GM12878 (cell line): ENCODE measurements at regions not wholly inside any gene's neighbourhood (a gene's known extent, or its start where the extent isn't known, plus 50 kb on each side); places are given as distances from the start of the nearest gene placed in this dataset.

Experiments
- ATAC-seq: fragments of 200-7000 bp; cut with Tn5 transposase; 3 replicates; pipeline ENCODE4 v1.9.1; 2020; ENCODE audit warnings: mild to moderate bottlenecking, moderate library complexity
- BruUV-seq: library from RNA; stranded (reverse); fragments of 400-500 nt; replicated peaks from 2 replicates; lab custom pipeline; 2021; lab: Mats Ljungman, UMichigan
- CTCF ChIA-PET: fragments of 300-600 bp; sonication (Branson Sonifier 250); formaldehyde crosslinking; extraction: SDS; loops from one replicate; lab custom pipeline; 2021; ENCODE audit warnings: inconsistent platforms; lab: Yijun Ruan, JAX
- POLR2A ChIA-PET: fragments of 350-600 bp; formaldehyde crosslinking; extraction: SDS; loops from one replicate; lab custom pipeline; 2021; ENCODE audit warnings: inconsistent platforms; lab: Charles Lee
- RAD21 ChIA-PET: fragments of 300-600 bp; sonication (Branson Sonifier 250); formaldehyde crosslinking; loops from one replicate; lab custom pipeline; 2023; ENCODE audit warnings: antibody characterized with exemption; ENCODE audit not compliant: unreplicated experiment; lab: Charles Lee
- SMC1A ChIA-PET: fragments of 300-600 bp; sonication (Branson Sonifier 250); formaldehyde crosslinking; loops from one replicate; lab custom pipeline; 2023; ENCODE audit not compliant: unreplicated experiment, uncharacterized antibody; lab: Charles Lee
- DNase-seq: peaks from one replicate; pipeline ENCODE4 v3.0.0-alpha.2; 2011; ENCODE audit warnings: low read depth, low spot score
- FAIRE-seq: peaks from 3 replicates; lab custom pipeline; 2011; peaks lifted over from hg19 to GRCh38; lab: Jason Lieb, UNC
- H2AFZ ChIP-seq: 2 replicates; pipeline ENCODE4 v1.6.0; 2011; ENCODE audit warnings: low read depth, low read length, control low read depth; ENCODE audit not compliant: control insufficient read depth
- H3K27ac ChIP-seq: 2 replicates; pipeline ENCODE4 v1.5.1; 2011; ENCODE audit warnings: control low read depth; ENCODE audit not compliant: control insufficient read depth, insufficient read depth
- H3K27me3 ChIP-seq, 2 experiments: replicated peaks in 1 of 2; 2 replicates each; pipeline versions ENCODE4 v1.6.0 to v1.6.1; 2011; ENCODE audit warnings: low read length in 1 of 2; ENCODE audit not compliant: control insufficient read depth in 2 of 2, insufficient read depth in 2 of 2
- H3K36me3 ChIP-seq, 2 experiments: 2 replicates each; pipeline ENCODE4 v1.5.1; 2011; ENCODE audit warnings: low read length in 1 of 2; ENCODE audit not compliant: control insufficient read depth in 2 of 2, insufficient read depth in 2 of 2
- H3K4me1 ChIP-seq: 2 replicates; pipeline ENCODE4 v1.6.1; 2011; ENCODE audit warnings: mild to moderate bottlenecking, low read length, moderate library complexity, mixed read lengths; ENCODE audit not compliant: control insufficient read depth, insufficient read depth
- H3K4me2 ChIP-seq: 2 replicates; pipeline ENCODE4 v1.6.0; 2011; ENCODE audit warnings: control low read depth; ENCODE audit not compliant: control insufficient read depth, insufficient read depth
- H3K4me3 ChIP-seq: fragments of 200-600 bp; sonication (generic); 2 replicates; pipeline ENCODE4 v1.5.1; 2016
- H3K79me2 ChIP-seq: 2 replicates; pipeline ENCODE4 v1.6.0; 2011; ENCODE audit warnings: low read length; ENCODE audit not compliant: control insufficient read depth, insufficient read depth
- H3K9ac ChIP-seq: 2 replicates; pipeline ENCODE4 v1.8.0; 2011; ENCODE audit warnings: low read length, control low read depth, mixed read lengths; ENCODE audit not compliant: control insufficient read depth, insufficient read depth
- H3K9me3 ChIP-seq: replicated peaks from 3 replicates; pipeline ENCODE4 v1.5.1; 2011; ENCODE audit warnings: mild to moderate bottlenecking, low read length; ENCODE audit not compliant: control insufficient read depth, insufficient read depth
- H4K20me1 ChIP-seq: 2 replicates; pipeline ENCODE4 v1.6.0; 2011; ENCODE audit not compliant: control insufficient read depth, insufficient read depth
- DPF2 ChIP-seq: fragments of 450-650 bp; IDR thresholded peaks from 2 replicates; pipeline ENCODE4 v1.6.1; 2017; ENCODE audit warnings: mild to moderate bottlenecking
- IKZF1 ChIP-seq: fragments of 450-650 bp; conservative IDR thresholded peaks from 2 replicates; pipeline ENCODE4 v1.6.1; 2017; ENCODE audit warnings: antibody characterized with exemption, mild to moderate bottlenecking
- JUNB ChIP-seq: IDR thresholded peaks from 2 replicates; pipeline ENCODE4 v1.6.1; 2016; ENCODE audit warnings: antibody characterized with exemption, mild to moderate bottlenecking
- KDM1A ChIP-seq: fragments of 200-600 bp; sonication (generic); IDR thresholded peaks from 2 replicates; pipeline ENCODE4 v1.6.1; 2016; ENCODE audit warnings: borderline replicate concordance
- RFX5 ChIP-seq: IDR thresholded peaks from 2 replicates; pipeline ENCODE4 v1.6.1; 2011; ENCODE audit warnings: low read depth, low read length, improper control_type of control experiment
- RUNX3 ChIP-seq: IDR thresholded peaks from 2 replicates; pipeline ENCODE4 v1.6.1; 2012; ENCODE audit warnings: low read length, inconsistent platforms
- TCF7 ChIP-seq: IDR thresholded peaks from 2 replicates; pipeline ENCODE4 v1.6.1; 2014; ENCODE audit warnings: antibody characterized with exemption, borderline replicate concordance
- WGBS: methylation state at CpG from one replicate; pipeline ENCODE4 v1.1.6; 2016; ENCODE audit warnings: low lambda C conversion rate; ENCODE audit not compliant: insufficient replicate concordance, insufficient coverage; ENCODE audit errors: missing lambda C conversion rate; 5-methylcytosine and 5-hydroxymethylcytosine counted together
- in situ Hi-C: fragments of 300-500 bp; cut with MboI; formaldehyde crosslinking; loops from 9 replicates; pipeline ENCODE4 v1.14.3; 2018; ENCODE audit warnings: mixed read lengths
- intact Hi-C: fragments of 100-400 bp; cut with micrococcal nuclease; formaldehyde crosslinking; loops from one replicate; pipeline ENCODE4 v1.14.2; 2022; ENCODE audit not compliant: unreplicated experiment
- TF ChIP-seq, protein P1 (sequence below): fragments of 450-650 bp; IDR thresholded peaks from 2 replicates; pipeline ENCODE4 v1.6.1; 2014; ENCODE audit warnings: mild to moderate bottlenecking
- TF ChIP-seq, protein P2 (sequence below): fragments of 450-650 bp; formaldehyde crosslinking; IDR thresholded peaks from 2 replicates; pipeline ENCODE4 v1.4.0; 2020; ENCODE audit warnings: mild to moderate bottlenecking, moderate library complexity

DNA sequence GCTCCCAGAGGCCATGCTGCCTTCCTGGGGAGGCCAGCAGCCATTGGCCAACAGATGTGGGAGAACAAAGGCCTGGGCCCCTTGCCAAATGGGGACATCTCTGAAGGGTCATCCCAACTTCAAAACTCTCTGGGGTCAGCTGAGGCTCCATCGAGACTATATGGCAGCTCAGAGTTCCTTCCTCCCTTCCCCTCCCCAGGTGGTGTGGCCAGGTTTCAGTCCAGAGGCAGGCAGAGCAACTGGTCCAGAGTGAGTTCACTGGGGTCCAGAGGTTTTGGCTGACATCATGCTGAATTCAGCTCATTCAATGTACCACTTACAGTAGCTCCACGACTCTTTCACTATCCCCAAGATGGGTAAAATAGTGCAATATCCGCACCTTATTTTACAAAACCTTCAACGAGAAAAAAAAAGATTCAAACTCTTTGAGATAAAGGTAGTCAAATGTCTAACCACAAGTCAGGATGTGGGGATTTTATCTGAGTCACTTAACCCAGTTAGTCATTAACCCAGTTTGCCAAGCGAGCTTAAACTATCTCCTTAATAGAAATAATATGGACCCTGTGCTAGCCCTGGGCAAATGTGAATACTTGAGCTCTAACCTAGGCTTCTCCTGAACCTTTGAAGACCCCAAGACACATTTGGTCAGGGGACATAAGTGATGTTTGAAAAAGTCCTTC, 108.4 kb upstream of the PLEKHG1 start:
- no peak overlapping the region for H3K9ac ChIP-seq
- TF ChIP-seq, protein P1, sequence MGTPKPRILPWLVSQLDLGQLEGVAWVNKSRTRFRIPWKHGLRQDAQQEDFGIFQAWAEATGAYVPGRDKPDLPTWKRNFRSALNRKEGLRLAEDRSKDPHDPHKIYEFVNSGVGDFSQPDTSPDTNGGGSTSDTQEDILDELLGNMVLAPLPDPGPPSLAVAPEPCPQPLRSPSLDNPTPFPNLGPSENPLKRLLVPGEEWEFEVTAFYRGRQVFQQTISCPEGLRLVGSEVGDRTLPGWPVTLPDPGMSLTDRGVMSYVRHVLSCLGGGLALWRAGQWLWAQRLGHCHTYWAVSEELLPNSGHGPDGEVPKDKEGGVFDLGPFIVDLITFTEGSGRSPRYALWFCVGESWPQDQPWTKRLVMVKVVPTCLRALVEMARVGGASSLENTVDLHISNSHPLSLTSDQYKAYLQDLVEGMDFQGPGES: no peak
- TF ChIP-seq JUNB (0 out of 2 replicates have a peak, but pooled peaks have one; percentile 10), KDM1A (no peak), IKZF1 (peak; percentile 25; the same call in 1 of the 2 replicates), RFX5 (no peak), DPF2 (0 out of 2 replicates have a peak, but pooled peaks have one; percentile 12), TCF7 (no peak), RUNX3 (peak; percentile 39; the same call in 1 of the 2 replicates)
- TF ChIP-seq, protein P2, sequence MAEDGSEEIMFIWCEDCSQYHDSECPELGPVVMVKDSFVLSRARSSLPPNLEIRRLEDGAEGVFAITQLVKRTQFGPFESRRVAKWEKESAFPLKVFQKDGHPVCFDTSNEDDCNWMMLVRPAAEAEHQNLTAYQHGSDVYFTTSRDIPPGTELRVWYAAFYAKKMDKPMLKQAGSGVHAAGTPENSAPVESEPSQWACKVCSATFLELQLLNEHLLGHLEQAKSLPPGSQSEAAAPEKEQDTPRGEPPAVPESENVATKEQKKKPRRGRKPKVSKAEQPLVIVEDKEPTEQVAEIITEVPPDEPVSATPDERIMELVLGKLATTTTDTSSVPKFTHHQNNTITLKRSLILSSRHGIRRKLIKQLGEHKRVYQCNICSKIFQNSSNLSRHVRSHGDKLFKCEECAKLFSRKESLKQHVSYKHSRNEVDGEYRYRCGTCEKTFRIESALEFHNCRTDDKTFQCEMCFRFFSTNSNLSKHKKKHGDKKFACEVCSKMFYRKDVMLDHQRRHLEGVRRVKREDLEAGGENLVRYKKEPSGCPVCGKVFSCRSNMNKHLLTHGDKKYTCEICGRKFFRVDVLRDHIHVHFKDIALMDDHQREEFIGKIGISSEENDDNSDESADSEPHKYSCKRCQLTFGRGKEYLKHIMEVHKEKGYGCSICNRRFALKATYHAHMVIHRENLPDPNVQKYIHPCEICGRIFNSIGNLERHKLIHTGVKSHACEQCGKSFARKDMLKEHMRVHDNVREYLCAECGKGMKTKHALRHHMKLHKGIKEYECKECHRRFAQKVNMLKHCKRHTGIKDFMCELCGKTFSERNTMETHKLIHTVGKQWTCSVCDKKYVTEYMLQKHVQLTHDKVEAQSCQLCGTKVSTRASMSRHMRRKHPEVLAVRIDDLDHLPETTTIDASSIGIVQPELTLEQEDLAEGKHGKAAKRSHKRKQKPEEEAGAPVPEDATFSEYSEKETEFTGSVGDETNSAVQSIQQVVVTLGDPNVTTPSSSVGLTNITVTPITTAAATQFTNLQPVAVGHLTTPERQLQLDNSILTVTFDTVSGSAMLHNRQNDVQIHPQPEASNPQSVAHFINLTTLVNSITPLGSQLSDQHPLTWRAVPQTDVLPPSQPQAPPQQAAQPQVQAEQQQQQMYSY: no peak
- WGBS: 5% methylated on average over 5 of the region's 5 CpGs
- ChIA-PET CTCF (interaction anchor here (0.6 to 1.7 kb wide), 4 partner anchors 12 to 250 kb away, joined by 3 to 6 read pairs (median 3); no protein-coding TSS in a partner anchor), POLR2A (no interaction called here), SMC1A (interaction anchor here (0.8 to 2.4 kb wide), 10 partner anchors 13 to 324 kb away, joined by 3 to 8 read pairs (median 3); no protein-coding TSS in a partner anchor), RAD21 (interaction anchor here (0.7 to 1.9 kb wide), 4 partner anchors 73 to 196 kb away, joined by 3 to 6 read pairs (median 4); partner anchors contain the start of gene PLEKHG1)
- no peak overlapping the region for H2AFZ ChIP-seq
- H3K27me3 ChIP-seq: no peaks in the 10 kb centered on the region
- ATAC-seq: peak; percentile 95
- no TSS peak for BruUV-seq
- peak; percentile 24 for DNase-seq
- no peak for FAIRE-seq
- H3K27ac ChIP-seq: no peak overlapping the region
- H3K4me1 ChIP-seq: peaks cover 4% of the 10 kb centered on the region; the same call in 1 of the 2 replicates
- no peaks in the 10 kb centered on the region for H3K36me3 ChIP-seq
- H3K9me3 ChIP-seq: peaks cover 1% of the 10 kb centered on the region; the same call in 1 of the 3 replicates
- in situ Hi-C loops: no loop called here
- H3K4me3 ChIP-seq: no peak overlapping the region
- no peaks in the 10 kb centered on the region for H3K79me2 ChIP-seq
- intact Hi-C loops: no loop called here
- no peaks in the 10 kb centered on the region for H4K20me1 ChIP-seq
- H3K4me2 ChIP-seq: peak overlapping the region; percentile 9; the same call in 1 of the 2 replicates
